HG02970 (cell line): ENCODE measurements at regions not wholly inside any gene's neighbourhood (a gene's known extent, or its start where the extent isn't known, plus 50 kb on each side); places are given as distances from the start of the nearest gene placed in this dataset.

Experiments
- ATAC-seq: cut with Tn5 transposase; IDR thresholded peaks from one replicate; pipeline ENCODE4 v1.9.1; 2021; ENCODE audit warnings: mild to moderate bottlenecking, moderate library complexity, moderate number of reproducible peaks; ENCODE audit not compliant: unreplicated experiment, low FRiP score

DNA sequence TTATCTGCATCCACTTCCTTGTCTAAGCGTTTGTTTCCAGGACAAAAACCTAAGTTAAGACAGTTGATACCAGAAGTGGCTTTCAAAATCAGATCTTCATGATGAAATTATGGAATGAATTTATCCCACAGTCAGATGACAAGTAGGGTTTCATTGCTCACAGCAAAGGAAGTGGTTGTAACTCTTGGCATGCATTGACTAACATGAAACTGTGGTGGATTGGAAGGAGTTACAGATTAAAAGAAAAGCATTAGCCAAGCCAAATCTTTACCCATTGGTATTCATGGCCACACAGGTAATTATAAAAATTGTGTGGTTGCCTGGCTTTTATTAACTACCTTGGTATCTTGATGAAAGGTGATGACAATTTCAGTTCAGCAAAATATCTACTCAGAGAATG is 438.0 kb upstream of the NXPH2 start:
- no peak for ATAC-seq

DNA sequence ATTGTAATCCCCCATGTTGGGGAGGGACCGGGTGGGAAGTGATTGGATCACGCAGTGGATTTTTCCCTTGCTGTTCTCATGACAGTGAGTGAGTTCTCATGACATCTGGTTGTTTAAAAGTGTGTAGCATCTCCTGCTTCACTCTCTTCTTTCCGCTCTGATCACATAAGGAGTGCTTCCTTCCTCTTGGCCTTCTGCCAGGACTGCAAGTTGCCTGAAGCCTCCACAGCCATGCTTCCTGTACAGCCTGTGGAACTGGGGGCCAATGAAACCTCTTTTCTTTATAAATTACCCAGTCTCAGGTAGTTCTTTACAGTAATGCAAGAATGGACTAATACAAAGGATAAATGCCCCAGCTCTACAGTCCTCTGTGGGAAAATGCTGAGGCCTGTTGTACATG is 437.5 kb upstream of the NXPH2 start:
- ATAC-seq: no peak

DNA sequence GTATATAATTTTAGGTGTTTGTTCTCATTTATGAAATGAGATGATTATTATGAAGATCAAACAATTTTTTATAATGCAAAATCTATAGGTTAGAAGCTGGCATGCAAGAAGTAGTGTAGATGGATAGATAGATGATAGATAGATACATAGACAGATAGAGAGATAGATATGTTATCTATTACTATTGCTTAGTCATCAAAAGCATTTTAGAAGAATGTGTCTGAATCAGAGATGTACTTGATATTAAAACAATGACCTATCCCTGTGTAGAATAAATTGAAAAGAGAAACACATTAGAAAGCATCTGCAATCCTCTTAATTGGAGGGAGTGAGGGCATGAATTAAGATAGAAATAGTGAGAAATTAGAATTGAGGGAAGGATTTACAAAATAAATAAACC is 436.2 kb upstream of the NXPH2 start:
- ATAC-seq: no peak

DNA sequence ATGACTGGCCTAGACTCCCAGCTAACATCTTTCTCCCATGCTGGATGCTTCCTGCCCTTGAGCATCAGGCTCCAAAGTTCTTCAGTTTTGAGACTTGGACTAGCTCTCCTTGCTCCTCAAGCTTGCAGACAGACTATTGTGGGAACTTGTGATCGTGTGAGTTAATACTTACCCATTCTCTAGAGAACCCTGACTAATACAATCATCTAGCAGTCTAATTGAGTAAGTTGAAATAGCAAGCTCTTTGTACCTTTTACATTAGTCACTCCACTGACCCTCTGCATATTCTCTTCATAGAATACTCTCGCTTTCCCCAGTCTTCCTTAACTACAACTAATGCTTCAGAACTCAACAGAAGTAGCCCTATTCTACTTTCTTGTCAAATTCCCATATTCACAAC is 434.6 kb upstream of the NXPH2 start:
- no peak for ATAC-seq

DNA sequence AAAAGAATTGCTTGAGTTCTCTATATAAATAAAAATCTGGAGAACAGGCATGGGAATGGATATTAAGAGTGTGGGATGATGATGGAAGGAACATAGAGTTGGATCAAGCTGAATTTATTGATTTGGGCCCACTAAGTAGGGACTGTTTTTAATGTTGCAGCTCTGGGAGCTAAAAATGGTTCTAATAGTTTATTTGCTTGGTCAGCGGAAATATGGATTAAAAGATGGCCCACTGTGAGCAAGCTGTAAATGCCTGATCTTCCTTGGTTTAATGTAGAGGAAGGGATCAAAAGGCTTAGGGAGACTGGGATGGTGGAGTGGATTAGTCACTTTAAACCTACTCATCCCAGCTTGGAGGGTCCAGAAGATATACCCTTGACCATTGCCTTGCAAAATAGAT is 429.4 kb upstream of the NXPH2 start:
- ATAC-seq: no peak

DNA sequence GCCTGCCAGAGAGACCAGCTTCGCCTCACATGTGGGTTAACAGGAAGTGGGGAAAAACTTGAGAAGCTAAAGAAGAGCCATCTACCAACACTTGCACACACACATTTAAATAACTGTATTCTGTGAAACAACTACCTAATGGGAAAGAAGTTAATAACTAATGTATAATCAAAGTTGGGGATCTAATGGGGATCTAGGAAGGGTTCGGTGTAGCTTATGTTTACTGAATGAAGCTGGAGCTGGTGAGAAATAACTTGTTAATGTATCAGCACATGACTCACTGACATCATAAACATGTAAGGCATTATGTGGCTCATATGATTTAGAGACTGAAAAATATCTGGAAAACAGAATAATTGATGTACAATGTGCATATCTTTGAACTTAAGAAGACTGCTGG is 421.3 kb upstream of the NXPH2 start:
- no peak for ATAC-seq

DNA sequence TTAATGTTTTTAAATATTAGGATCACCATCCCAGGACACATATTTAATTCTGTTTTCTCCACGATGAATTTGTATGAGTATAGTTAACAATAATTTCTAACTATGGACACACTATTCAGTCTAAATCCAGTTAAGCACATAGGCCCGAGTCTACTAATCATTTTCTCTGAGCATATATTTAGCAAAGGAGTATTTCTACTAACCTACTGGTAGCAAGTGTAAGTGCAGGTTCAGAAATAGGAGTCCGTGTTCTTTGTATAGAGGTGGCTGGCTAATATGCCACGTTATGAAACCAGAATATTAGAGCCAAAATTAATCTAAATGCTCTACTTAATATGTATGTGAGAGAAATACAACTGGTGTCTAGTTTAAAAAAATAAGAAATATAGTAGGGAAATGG is 416.6 kb upstream of the NXPH2 start:
- ATAC-seq: no peak

DNA sequence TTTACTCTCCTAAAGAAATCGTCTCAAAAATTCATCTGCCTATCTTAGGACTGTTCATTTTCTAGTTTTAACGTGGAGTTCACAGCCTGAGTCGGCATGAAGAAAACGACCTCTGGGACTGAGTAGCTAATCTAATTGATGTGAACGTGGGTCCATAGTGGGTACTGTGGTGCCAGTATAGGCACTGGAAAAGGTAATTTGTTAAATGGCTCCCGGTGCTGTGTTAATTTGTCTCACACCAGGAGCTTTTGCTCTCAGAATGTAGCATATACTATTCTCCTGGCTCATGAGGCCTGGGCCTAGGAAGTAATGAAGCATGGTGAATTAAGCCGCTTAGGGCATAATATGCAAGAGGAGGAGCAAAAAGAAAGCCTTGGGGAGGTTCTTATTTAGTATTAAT is 414.4 kb upstream of the NXPH2 start:
- ATAC-seq: no peak

DNA sequence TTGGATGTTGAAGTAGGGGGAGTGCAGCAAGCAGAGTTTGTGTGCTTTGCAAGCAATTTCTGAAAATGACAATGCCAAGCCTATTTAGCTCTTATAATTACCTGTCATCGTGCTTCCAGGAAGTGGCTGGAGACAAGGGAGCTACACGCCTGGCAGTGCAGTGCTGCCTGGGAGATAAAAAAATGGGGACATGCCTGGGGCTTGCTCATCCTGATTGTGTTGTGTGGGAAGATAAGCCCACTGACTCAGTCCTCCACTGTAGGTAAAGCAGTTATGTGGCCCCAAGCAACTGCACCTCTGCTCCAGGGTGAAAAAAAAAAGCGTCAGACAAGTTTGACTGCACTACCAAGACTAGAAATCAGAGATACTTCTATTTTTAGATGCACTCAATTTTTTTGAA is 396.9 kb upstream of the NXPH2 start:
- no peak for ATAC-seq

DNA sequence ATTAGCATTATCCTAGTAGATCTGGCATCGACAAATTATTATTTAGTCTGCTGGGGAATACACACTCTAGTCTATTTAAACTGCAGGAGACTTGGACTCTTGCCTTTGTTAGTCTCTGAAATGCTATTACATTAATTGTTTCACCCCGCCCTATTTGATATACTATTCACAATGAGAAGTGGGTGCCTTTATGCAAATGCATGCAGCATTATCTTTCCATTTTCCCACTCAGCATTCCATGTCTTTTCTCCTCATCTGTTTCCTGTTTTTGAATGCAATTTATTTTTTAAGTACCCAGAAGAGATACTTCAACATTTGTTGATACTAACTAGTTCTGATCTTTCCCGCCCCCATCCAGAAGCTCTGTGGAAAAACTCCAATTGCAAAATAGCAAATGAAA is 395.3 kb upstream of the NXPH2 start:
- ATAC-seq: no peak

DNA sequence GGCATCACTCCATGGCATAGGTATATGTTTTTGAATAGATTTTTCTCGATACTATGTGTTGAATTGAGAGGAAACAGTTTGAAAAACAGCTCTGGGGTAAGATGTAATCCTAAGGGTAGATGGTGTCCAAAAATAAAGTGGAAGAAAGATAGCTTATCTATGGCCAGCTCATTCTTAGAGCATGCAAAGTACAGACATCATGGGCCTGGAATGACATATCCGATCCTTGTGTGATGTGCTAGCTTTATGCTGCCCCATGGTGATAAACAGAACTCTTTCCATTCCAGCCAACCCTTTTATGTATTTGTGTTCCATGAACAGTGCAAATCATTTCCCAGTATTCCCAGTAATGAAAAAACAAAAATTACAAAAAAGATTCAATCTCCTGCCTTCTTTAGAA is 390.2 kb upstream of the NXPH2 start:
- no peak for ATAC-seq

DNA sequence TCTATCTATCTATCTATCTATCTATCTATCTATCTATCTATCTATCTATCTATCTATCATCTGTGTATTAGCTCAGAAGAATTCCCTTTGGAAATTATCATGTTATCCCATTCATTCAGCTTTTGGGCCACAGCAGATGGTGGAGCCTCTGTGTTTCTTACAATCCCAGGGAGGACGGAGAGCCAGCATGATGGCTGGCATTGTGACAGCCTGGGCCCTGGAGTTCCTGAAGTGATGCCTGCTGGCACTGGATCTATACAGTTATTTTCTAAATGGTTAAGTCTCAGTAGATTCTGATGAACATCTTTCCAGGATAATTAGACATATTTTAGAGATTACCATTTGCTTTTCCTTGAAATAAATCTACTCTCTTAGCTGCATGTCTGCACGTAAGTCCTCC is 385.4 kb upstream of the NXPH2 start:
- ATAC-seq: no peak

DNA sequence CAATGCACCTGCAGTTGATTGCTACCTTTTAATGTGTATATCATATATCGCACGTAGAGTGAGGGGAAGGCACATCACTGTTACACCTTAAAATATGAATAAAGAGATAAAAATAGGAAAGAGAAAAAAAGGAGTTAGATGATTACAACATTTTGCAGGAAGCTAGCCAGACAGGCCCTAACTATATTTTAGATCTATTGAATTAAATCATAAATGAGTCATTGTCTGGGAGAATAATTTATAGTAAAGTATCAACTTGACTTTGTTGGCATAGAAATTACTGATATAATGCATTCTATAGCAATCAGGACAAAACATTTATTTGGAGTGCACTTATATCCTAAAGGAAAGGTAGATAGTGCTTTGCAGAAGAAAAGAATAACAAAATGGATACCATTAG is 384.9 kb upstream of the NXPH2 start:
- no peak for ATAC-seq

DNA sequence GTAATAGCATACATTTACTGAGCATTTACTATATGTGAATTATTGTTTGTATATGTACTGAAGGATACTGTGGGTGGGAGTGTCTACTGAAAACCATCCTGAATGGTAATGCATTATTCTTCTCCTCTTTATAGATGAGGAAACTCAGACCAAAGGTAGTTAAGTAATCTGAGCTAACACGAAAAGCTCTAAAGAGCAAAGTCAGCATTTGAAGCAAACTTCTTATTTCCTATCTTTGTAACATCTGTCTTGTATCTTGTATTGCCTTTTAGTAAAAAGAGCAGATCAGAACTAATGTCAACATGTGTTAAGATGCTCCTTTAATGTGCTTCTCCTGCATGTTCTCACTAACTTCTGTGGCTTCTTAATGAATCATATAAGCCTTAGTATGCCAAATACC is 382.8 kb upstream of the NXPH2 start:
- ATAC-seq: no peak

DNA sequence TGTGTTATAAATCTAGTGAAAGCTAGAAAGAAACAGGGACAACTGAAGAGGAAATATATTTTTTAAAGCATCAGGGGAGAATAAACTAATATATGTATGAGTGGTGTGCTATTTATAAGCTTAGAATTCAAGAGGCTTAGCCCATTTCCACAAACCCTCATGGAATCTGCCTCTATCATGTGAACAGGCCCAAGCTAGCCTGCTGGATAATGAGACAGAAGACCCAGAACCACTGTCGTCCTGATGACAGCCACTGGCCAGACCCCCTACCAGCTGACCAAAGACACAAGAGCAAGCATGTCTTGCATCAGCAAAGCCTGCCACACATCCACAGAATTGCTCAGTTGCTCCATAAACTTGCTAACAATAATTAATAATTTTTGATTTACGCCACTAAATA is 382.3 kb upstream of the NXPH2 start:
- ATAC-seq: no peak

DNA sequence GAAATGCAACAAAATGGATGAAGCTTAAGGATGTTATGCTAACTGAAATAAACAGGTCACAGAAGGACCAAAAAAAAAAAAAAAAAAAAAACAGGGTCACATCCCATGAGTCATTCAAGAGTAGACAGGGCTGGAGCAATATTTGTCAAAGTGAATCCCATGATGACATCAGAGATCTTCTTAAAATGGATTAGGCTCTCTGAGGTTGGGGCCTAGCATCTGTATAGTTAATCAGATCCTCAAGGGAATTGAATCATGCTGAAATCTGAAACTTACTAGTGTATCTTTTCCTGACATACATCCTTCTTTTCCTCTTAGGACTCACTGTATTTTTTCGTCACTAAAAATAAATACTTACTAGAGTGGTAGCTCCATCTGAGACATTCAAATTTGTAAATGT is 380.6 kb upstream of the NXPH2 start:
- ATAC-seq: no peak

DNA sequence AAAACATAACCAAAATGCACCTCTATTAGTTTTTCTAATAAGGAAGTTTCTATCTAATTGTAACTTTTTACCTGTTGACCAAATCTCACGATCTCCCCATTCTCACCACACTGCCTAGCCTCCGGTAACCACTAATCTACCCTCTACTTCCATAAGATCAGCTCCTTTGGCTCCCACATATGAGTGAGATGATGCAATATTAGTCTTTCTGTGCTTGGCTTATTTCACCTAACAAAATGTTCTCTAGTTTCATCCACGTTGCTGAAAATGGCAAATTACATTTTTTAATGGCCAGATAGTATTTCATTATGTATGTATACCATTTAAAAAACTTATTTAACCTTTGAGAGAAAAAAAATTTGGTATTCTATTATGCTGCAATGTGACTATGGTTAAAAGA is 379.0 kb upstream of the NXPH2 start:
- no peak for ATAC-seq

DNA sequence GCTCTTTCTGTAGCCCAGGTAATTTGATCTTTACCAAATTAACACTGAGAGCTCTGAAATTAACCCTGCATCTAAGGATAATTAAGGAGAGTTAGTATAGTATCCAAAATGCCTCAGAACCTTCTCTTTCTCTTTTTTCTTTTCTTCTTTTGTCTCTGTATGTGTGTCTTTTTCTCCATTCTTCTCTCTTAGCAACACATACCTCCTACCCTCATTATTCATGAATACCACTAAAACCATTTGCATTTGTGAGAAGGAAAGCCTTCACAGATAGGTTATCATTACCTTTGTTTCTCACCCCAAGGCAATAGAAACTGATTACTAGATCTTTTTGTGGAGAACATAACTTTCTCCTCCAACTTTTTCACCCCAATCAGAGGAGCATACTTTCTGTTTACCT is 376.5 kb upstream of the NXPH2 start:
- no peak for ATAC-seq

DNA sequence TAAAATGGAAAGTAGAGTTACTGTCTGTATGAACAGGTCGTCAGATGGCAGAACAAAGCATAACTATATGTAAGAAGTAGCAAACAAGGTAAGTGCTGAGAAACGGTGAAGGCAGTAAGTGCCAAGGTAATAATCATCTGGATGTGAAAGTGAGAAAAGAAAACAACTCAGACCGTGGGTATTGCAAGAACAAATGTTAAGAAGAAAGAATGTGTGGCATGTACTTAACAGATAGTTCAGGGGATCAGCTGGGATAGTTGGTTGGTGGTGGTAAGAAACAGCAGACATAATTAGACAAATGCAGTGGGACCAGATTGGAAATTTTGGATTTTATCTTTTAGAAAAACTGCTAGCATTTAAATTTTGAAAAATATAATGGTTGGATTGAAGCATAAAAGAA is 375.8 kb upstream of the NXPH2 start:
- no peak for ATAC-seq

DNA sequence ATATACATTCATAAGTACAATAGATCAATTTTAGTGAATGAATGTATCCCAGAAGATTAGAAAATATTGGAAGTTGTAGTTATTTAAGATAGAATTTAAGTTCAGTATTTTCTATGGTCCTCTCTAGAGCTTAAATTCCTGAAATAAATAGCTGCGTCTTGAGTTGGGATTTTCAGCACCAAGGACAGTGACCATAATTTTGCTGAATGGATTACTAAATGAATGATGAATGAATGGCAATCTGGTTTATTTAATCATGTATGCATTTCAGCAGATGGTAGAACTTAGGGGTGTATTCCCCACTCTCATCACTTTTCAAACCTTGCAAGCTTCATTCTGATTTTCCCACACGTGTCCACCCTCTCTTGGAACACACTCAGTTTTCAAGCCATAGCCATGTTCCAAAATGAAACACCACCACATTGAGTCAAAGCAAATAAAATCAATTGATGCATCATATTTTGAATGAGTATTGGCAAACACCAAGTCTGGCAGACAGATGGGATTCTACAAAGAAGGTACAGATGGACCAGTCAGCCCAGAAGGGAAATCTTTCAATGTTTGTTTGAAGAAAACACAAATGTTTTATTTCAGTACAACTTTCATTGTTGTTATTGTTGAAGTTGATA is 362.2 kb upstream of the NXPH2 start:
- ATAC-seq: no peak

DNA sequence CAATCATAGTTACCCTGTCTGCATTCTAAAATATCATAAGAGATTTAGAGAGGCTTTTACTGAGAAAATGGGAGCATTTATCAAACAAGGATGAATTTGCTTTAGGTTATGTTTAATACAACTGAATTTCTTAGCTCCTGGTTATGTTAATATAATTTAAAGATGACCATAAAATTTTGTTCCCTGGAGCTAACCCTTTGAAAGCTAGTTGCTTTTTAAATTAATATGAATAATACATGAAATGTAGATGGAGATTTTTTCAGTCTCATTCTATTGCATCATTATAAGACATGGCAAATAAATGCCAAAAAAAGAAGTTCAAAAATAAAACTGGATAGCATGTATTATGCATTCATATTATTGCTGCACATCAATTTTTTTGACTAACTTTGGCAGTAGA is 344.1 kb upstream of the NXPH2 start:
- no peak for ATAC-seq

DNA sequence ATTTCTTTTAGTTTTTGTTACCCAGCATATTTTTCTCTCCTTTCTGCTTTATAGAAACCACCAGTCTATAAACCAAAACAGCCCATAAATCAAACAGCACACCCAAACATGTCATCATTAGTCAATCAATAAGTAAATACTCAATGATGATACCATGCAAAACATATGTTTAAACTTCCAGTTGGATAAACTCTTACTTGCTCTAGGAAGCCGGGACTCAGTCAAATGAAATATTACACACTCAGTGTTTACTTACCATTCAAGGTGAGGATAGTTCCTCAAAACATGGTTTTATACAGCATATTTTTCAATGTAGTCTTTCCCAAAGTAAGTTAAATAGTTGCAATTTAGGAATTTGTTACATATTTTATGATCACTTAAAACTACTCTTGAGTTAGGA is 343.6 kb upstream of the NXPH2 start:
- no peak for ATAC-seq

DNA sequence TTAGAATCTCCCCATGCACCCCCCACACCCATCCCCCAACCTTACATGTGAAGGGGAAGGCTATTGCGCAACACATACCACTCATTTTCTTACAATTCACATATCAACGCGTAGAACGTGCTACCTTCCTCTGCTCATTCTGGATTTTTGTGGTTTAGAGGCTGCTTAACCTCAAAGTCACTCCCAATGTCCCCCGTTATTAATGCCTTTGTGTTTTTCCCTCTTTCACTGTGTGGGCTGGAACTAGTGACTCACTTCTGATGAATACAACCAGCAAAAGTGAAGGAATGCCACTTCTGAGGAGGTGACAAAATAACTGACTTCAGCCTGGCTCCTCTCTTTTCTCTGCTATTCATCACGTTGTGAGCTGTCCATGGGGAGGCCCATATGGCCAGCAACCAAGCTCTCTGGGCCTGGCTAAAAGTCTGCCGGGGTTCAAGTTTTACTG is 342.5 kb upstream of the NXPH2 start:
- no peak for ATAC-seq
